Osteoblast (primary cell): ENCODE measurements at regions not wholly inside any gene's neighbourhood (a gene's known extent, or its start where the extent isn't known, plus 50 kb on each side); places are given as distances from the start of the nearest gene placed in this dataset.

Experiments
- DNase-seq: peaks from one replicate; pipeline ENCODE4 v3.0.0; 2011; ENCODE audit warnings: low spot score, mixed read lengths; ENCODE audit not compliant: insufficient read length; ENCODE audit errors: missing footprints
- H2AFZ ChIP-seq: 2 replicates; pipeline ENCODE4 v1.6.0; 2011; ENCODE audit warnings: mild to moderate bottlenecking, low read length
- H3K27ac ChIP-seq: 2 replicates; pipeline ENCODE4 v1.5.1; 2011; ENCODE audit warnings: mild to moderate bottlenecking, low read depth, low read length, moderate library complexity
- H3K27me3 ChIP-seq: 2 replicates; pipeline ENCODE4 v1.6.0; 2012; ENCODE audit warnings: mild to moderate bottlenecking, control low read depth, inconsistent platforms, low read length, moderate library complexity; ENCODE audit not compliant: insufficient read depth
- H3K36me3 ChIP-seq: 2 replicates; pipeline ENCODE4 v1.5.1; 2011; ENCODE audit warnings: mild to moderate bottlenecking, low read length, control low read depth, moderate library complexity; ENCODE audit not compliant: insufficient read depth
- H3K4me1 ChIP-seq: 2 replicates; pipeline ENCODE4 v1.5.1; 2011; ENCODE audit warnings: mild to moderate bottlenecking, low read length, control low read depth, moderate library complexity; ENCODE audit not compliant: insufficient read depth
- H3K4me2 ChIP-seq: 2 replicates; pipeline ENCODE4 v1.6.0; 2011; ENCODE audit warnings: mild to moderate bottlenecking, low read length; ENCODE audit not compliant: insufficient read depth
- H3K4me3 ChIP-seq: fragments of 200-600 bp; sonication (generic); 3 replicates; pipeline ENCODE4 v1.5.1; 2012; ENCODE audit warnings: mild to moderate bottlenecking, low read length, inconsistent platforms; ENCODE audit not compliant: insufficient read depth
- H3K79me2 ChIP-seq: 2 replicates; pipeline ENCODE4 v1.6.0; 2012; ENCODE audit warnings: mild to moderate bottlenecking, low read length, control low read depth, inconsistent platforms; ENCODE audit not compliant: insufficient read depth
- H3K9me3 ChIP-seq: 2 replicates; pipeline ENCODE4 v1.5.1; 2011; ENCODE audit warnings: low read depth, low read length, control low read depth
- H4K20me1 ChIP-seq: 2 replicates; pipeline ENCODE4 v1.6.0; 2012; ENCODE audit warnings: mild to moderate bottlenecking, low read length, control low read depth; ENCODE audit not compliant: insufficient read depth
- CTCF ChIP-seq: IDR thresholded peaks from 2 replicates; pipeline ENCODE4 v1.5.1; 2011; ENCODE audit warnings: mild to moderate bottlenecking, low read depth, low read length, moderate library complexity; ENCODE audit errors: extremely low read depth

- Histone ChIP-seq H2AFZ (no peak overlapping the region), H3K9me3 (no peaks in the 10 kb centered on the region), H3K36me3 (no peaks in the 10 kb centered on the region), H3K27me3 (no peaks in the 10 kb centered on the region), H3K79me2 (no peaks in the 10 kb centered on the region), H4K20me1 (no peaks in the 10 kb centered on the region), H3K4me2 (no peak overlapping the region), H3K27ac (no peak overlapping the region), H3K4me3 (no peak overlapping the region), H3K4me1 (no peaks in the 10 kb centered on the region)
- no peak for DNase-seq
- TF ChIP-seq CTCF, result no peak
Observed at GRCh38 chr11:127149410-127149809, 148.8 kb upstream of the KIRREL3 start.

GRCh38 chr11:127143251-127143650, 142.7 kb upstream of the KIRREL3 start:
- H3K27me3 ChIP-seq, result no peaks in the 10 kb centered on the region

GRCh38 chr11:127138613-127139012, 138.0 kb upstream of the KIRREL3 start:
- Histone ChIP-seq H3K4me1 (no peaks in the 10 kb centered on the region), H3K27me3 (no peaks in the 10 kb centered on the region), H3K4me3 (no peak overlapping the region), H3K79me2 (no peaks in the 10 kb centered on the region), H2AFZ (no peak overlapping the region), H3K27ac (no peak overlapping the region), H4K20me1 (no peaks in the 10 kb centered on the region), H3K36me3 (no peaks in the 10 kb centered on the region), H3K4me2 (no peak overlapping the region), H3K9me3 (no peaks in the 10 kb centered on the region)
- no peak for TF ChIP-seq CTCF
- no peak for DNase-seq

More at GRCh38 chr11:127143251-127143650, 142.7 kb upstream of the KIRREL3 start:
- Histone ChIP-seq H3K9me3 (no peaks in the 10 kb centered on the region), H3K4me3 (no peak overlapping the region), H3K36me3 (no peaks in the 10 kb centered on the region), H2AFZ (no peak overlapping the region), H4K20me1 (no peaks in the 10 kb centered on the region), H3K79me2 (no peaks in the 10 kb centered on the region), H3K27ac (no peak overlapping the region), H3K4me2 (no peak overlapping the region), H3K4me1 (no peaks in the 10 kb centered on the region)
- no peak for DNase-seq
- no peak for TF ChIP-seq CTCF

GRCh38 chr11:127137771-127138280, 137.3 kb upstream of the KIRREL3 start:
- Histone ChIP-seq H4K20me1 (no peaks in the 10 kb centered on the region), H3K4me3 (no peak overlapping the region), H3K27me3 (no peaks in the 10 kb centered on the region), H3K79me2 (no peaks in the 10 kb centered on the region), H3K4me2 (no peak overlapping the region), H3K27ac (no peak overlapping the region), H3K4me1 (no peaks in the 10 kb centered on the region), H3K9me3 (no peaks in the 10 kb centered on the region), H3K36me3 (no peaks in the 10 kb centered on the region), H2AFZ (no peak overlapping the region)
- DNase-seq, result no peak
- no peak for TF ChIP-seq CTCF
